Activated CD8-positive, alpha-beta memory T cell treated with anti-CD3 and anti-CD28 coated beads, Interleukin-2, amount 50 U/mL, for 1 hour (primary cell): ENCODE measurements at regions not wholly inside any gene's neighbourhood (a gene's known extent, or its start where the extent isn't known, plus 50 kb on each side); places are given as distances from the start of the nearest gene placed in this dataset.

Experiments used
- DNase-seq: peaks from one replicate; pipeline ENCODE4 v3.0.0-alpha.2; 2020; ENCODE audit errors: extremely low read depth

DNA sequence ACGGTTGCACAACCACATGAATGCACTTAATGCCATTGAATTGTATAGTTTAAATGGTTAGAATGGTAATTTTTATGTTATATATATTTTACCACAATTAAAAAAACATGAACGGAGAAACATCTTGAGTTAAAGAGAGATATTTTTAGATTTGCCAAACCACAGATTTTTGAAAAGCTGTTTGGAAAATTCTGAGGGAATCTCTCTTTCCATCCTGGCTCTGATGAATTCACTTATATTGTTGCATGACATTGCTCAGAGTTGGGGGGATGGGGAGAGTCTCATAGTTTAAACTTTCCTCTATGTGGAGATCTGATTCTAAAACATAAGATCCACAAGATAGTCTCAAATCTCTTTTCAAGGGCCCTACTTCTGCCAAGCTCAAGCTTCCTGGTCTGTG, 275.0 kb upstream of the NPVF start:
- DNase-seq: no peak

DNA sequence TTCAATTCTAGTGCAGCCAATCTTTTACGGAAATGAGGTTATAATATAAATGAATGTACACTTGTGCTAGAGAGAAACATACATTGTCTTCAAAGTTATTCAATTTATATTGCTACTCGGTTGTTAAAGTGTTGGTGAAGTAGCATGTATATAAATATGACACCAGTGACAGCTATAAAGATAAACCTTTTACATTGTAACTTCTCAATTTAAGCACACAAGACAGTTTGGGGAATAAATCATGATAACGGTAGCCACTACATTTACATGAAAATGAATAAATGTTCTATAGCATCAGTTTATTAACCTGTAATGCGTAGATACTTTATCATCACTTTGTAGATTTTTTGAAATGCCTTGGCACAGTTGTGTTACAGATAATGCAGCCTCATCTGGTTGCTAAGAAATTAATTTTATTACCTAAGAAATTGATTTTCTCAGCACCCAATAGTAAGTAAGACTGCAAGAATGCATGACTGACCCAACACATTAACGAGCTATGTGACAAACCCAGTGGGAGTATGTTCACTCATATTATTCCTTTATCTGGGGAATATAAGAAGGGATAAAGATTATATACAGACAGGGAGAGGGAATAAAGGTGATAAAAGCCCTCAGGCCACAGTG, 283.9 kb upstream of the NPVF start:
- DNase-seq: no peak

DNA sequence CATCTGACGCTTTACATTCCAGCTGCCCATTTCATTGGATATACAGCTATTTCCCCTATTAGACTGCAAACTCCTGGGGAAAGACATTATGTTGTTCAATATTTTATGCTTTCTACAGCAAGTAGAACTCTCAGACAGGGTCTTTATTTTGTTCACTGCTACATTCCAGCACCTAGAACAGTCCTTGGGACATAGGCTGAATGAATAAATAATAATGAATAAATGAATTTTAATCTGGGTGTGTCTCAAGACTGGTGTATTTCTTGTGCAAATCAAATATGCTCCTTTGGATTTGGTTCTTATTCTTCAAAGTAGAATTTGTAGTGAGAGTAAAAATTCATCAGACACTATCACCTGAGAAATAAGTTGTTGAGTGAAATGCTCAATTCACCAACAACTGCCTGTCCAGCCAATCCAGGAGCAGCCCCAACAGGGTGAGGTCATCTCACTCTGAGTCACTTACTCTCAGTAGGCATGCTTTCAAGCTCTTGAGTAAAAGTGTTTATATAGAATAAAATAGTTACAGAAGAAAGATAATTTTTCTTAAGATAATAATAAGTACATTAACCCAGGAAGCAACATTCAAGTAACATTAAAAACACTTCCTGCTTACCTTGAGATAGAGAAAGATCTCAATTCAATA, 287.5 kb upstream of the NPVF start:
- DNase-seq: no peak

DNA sequence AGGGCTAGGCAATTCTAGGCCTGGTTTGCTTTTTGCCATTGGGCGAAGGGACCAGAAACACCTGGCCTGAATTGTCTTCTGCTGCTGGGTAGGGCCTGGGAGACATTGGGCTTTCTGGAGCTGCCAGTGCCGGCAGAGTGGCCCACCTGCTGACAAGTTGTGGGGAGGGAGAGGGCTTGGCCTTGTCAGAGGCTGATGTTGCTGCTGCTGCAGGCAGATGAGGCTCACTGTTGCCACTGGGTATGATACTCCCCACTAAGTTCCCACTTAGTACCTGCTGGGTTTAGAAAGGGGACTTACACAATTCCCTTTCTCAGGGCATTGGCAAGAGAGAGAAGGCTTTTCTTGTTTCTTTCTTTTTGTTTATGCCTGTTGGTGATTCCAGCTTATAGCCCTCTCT, 289.6 kb upstream of the NPVF start:
- DNase-seq: no peak

DNA sequence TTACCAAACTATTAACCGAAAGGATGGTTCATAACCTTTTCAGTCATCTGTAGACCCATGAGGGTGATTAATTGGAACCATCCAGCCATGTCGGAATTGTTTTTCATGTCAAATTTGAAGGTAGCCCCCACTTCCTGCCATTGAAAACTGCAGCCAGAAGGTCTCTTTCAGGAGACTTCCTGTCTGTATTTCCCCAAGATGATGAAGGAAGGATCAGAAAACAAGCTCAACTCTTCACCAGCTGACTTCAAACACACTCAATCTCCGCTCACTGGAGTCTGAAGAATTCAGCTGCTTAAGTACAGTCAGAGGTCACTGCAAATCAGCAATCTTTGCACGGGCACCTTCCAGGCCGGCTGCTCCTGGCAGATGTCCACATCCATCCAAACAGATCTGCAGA, 291.7 kb upstream of the NPVF start:
- DNase-seq: no peak

DNA sequence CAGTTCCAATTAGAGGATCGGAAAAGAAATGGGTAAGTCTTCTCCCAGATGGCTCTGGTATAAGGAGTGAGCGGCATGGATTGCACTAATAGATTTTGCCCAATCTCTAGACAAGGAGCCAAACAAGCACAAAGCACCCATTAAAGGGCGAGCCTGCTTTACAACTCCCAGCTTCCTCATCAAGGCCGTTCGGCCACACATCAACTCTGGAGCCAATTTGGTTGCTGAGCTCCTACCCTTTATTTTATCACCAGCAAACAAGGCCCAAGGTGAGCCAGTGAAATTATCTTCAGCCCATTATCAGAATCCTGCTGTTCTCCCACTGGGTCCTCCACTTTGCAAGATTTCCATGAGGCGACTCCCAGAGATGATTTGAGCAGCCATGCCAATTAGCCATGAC, 292.2 kb upstream of the NPVF start:
- DNase-seq: no peak

DNA sequence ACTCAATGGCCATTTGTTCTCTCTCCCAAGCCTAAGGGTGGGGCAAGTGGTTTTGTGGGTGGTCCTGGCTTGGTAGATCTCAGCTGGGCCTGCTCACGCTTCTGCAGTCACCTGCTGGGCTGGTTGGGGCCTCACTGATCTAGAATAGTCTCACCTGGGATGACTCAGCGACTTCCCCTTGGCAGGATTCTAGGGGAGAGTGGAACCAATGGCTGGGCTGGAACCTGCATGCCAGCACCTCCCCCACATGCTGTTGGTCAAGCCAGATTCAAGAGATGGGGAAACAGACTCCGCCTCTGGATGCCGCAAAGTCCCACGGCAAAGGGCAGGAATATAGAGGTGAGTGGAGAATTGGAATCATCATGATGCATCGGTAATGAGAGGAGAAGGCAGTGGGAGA, 292.9 kb upstream of the NPVF start:
- no peak for DNase-seq

DNA sequence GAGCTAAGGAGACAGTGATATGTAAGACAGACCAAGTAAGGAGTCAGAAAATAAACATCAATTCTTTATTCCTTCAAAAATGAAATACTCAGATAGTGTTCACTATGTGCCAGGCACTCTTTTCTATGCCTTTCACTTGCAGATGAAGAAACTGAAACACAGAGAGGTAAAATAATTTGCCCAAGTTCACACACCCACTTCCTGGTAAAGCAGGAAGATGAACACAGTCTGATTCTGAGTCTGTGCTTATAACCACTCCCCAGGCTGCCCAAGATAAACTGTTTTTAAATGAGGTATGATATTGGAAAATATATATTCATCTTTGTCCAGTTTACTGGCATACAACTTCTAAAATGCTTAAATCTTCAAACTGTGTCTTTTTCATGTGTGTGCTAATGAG, 294.4 kb upstream of the NPVF start:
- DNase-seq: no peak

DNA sequence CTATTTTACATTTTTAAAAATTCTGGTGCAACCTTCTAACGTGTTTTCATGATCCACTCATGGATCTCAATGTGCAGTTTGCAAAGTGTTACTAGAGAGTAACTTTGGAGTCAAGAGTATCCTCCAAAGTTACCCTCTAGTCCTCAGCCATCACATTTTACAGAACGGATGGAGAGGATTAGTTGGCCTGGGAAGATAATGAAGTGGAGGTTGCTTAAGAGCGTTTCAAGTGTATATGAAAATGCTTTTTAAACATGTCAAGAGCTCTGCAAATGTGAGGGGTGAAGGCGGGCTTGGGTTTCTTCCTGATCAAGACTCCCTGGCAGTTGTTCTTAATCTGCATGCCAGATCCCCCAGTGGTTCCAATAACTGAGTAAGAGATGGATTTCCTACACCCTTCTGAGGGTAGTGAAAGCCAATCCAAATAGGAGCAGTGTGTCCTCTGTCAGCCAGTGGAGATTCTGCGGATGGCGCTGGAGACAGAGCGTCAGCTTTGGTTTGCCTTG, 299.4 kb upstream of the NPVF start:
- no peak for DNase-seq

DNA sequence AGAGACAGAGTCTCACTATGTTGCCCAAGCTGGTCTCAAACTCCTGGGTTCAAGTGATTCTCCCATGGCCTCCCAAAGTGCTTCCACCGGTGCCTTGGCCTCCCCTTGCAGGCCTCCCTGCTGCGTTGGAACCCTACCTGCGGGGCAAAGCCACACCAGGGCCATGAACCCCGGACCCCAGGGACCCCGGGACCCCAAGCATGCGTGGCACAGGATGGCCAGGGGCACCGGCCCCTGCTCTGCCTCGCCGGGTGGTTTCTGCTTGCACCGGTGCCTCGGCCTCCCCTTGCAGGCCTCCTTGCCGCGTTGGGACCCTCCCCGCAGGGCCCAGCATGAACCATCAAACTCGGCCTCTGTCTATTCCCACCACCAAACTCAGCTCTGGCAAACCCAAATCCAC, 301.0 kb upstream of the NPVF start:
- DNase-seq: no peak

DNA sequence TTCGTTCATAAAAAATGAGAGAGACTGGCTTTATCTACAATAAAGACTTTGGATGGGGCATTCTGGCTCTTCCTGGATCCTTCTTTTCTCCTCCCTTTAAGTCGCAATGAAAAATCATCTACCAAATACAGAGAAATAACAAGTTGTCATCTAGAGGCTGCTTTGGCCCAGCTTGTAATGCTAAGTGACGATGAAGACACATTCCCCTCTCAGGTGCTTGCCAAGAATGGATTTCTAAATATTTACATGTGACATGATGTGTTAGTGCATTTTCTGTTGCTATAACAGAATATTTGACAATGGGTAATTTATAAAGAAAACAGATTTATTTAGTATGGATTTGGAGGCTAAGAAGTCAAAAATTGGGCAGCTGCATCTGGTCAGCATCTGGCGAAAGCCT, 308.6 kb upstream of the NPVF start:
- DNase-seq: no peak

DNA sequence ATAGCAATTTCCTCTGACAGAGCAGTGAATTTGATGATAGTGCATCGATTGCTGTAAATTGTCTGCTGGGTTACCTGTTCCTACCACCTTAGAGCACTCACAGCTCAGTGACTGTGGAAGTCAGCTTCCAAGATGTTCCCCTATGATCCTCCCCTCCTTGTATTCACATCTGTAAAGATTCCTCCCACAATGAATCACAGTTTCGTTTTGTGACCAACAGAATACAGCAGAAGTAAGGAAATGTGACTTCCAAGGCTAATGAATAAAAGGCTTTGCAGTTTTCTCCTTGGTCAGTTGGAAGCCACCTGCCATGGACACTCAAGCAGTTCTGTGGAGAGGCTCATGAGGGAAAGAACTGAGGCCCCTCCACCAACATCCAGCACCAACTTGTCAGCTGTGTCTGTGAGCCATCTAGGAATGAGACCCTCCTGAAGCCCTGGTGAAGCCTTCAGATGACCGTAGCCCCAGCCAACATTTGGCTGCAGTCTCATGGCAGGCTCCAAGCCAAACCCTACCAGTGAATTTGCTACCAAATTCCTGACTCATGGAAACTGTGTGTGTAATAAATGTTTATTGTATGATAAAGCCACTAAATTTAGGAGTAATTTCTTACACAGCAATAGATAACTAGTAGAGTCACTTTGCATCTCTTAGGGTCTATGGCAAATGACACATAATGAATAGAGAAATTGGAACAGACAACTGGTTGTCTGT, 309.5 kb upstream of the NPVF start:
- no peak for DNase-seq

DNA sequence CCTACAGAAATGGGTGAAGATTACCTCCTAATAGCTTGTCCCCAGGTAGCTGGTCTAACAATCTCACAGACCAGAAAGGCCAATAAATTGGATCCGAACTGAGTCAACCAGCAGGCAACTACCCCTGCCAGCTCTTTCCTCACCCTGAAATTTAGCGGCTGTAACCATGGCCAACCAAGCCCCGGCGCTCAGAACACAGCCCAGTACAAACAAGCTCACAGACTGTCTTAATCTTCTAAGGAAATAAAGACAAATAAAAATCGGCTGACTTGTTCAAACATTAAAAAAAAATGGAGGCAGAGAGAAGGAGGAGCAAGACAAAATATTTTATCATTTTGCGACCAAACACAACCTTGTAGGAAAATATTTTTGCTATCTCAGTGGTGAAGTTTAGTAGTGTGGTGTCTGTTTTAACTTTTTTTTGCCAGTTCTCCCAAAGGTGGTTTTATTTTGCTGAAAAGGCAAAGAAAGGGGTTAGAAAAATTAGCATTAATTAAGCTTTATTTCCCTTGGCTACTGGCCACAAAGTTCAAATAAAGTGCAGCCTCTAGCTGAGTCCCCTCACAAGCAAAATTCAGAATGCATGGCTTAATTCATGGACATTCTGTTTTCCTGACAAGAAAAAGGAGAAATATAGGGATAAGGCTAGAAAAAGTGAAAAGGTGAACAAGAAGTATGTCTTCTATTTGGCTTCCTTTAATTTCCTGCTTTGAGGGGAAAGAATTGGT, 313.0 kb upstream of the NPVF start:
- no peak for DNase-seq

DNA sequence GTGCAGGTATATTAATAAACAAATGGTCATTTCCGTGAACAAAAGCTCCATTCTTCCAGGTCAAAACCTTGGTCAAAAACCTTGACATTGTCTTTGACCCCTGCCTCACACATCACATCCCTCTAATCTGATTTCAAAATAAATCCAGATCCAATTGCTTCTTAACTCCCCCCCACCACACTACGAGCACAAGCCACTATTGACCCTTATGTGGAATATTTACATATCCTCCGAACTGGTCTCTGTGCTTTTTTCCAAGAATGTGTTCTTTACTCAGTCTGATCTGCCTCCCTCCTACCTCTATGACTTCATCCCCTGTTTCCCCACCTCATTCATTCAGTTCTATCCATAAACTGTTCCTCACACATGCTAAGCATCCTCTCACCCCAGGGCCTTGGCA, 313.6 kb upstream of the NPVF start:
- no peak for DNase-seq

DNA sequence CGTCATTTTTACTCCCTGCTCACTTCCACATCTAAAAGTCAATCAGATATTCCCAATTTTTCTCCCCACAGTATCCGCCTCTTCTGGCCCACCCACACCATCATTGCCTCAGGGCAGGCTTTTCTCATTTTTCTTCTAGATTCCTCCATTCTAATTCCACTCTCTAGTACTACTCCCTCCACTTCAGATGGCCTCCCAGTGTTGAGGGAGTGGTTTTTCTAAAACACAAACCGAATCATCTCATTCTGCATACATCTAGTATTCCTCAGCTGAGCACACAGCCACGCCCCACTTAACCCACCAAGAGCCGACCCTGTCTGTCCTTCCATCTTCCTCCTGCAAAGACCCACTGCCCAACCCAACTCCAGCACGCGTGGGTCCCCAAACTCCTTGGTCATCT, 314.9 kb upstream of the NPVF start:
- DNase-seq: no peak

DNA sequence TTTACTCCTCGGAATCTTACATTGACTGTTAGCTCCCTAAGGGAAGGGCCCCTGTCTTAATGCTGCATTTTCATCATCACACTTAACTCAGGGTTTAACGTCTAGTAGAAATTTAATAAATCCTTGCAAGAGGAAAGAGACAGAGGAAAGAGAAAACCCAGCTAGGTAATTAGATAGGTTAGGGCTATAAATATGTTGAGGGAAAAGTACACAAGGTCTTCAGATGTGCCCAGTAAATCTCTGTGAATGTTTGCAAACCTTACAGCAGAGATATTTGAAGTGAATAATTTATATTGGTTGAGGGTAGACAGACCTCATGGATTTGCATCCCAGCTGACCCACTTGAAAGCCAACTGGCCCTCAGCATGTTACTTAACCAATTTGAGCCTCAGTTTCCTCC, 315.5 kb upstream of the NPVF start:
- DNase-seq: no peak

DNA sequence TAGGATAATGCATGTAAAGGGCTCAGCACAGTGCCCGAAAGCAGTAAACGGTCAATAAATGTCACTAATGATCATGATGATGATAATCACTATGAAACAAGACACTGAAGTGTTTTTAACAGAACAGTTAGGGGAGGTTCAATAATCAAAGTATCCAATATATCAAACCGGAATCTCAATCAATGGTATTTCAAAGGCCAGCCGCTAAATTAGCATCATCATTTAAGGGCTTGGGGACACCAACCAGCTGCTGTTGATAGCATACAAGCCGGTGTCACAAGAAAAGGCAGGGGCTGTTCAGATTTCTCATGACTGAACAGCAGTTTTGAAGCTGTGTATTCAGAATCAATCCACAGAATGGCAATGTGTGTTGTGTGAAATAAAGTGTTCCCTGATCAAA, 316.0 kb upstream of the NPVF start:
- DNase-seq: no peak

DNA sequence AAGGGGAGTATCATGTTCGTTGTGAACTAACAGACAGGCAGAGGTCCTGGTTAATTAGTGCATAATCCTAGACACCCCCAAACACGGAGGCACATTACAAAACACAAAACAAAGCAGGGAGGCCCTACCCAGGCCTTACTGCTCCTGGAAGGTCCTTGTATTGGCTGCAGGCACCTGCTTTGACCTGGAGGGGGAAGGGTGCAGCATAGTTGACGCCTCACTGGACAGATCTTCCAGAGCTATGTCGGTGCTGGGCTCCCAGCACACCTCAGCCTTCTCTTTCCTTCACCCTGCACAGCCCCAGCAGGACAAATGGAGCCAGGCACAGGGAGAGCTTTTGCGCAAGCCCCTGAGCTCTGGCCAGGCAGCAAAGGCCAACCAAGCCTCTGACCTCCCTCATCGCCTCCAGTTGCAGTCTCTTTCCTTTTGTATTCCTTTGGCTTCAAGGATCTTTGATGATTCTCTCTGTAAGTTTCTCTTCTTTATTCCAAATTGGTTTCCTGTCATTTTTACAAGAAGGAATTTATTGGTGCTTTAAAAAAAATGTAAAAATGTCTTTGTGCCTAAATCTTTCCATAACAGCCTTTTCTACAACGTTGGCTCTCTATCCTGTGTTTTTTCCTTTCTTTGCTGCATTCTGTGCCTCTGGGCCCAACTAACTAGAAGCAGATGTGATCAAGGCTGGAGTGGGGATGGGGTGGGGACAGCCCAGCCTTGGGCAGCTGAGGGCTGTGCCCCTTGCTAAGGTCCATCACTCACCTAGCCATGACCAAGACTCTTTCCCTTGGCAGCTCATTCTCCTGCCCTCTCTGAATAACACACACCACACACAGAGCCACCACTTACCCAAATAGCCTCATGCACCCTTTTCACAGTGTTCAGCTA, 317.1 kb upstream of the NPVF start:
- no peak for DNase-seq

DNA sequence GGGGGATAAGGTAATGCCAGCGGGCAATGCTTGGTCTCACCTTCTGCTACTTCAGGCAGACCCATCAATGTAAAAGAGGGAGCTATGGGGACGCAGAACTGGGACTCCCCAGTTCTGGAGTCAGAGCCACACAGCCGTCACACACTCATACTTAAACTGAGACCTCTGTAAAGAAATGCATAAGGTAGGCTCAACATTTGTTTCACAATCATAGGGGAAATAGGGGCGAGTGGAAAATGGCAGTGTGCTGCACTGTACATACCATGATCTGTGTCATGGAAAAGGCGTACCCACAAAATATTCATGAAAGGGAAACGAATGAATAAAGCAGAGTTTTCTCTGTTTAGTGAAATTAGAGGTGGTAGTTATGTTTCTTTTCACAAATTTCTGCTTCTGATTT, 318.0 kb upstream of the NPVF start:
- DNase-seq: no peak

DNA sequence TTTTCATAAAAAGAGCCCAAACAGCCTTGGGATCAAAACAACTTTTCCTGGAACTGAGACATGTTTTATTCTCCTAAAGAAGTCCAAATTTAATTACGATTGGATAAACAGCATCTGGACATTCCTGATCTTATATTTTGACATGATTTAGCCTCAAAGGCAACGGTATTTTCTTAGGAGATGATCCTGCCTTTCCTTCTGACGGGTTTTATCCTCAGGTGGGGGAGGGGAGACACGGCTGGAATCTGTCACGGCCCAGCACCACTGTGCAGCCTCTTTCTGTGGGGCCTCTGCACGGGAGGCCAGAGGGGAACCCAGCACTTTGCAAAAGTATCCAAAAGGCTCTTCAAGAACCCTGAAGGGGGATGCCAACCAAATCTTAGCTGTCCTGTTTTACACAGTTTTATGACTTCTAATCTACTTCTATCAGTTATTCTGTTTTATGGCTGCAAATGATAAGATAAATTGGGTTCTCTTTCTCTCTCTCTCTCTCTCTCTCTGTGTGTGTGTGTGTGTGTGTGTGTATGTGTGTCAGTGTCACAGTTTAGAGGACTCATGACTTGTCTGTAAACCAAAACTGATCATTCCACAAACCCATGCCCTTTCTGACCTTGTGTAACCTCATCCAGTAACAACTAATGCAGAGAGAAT, 321.1 kb upstream of the NPVF start:
- DNase-seq: no peak

DNA sequence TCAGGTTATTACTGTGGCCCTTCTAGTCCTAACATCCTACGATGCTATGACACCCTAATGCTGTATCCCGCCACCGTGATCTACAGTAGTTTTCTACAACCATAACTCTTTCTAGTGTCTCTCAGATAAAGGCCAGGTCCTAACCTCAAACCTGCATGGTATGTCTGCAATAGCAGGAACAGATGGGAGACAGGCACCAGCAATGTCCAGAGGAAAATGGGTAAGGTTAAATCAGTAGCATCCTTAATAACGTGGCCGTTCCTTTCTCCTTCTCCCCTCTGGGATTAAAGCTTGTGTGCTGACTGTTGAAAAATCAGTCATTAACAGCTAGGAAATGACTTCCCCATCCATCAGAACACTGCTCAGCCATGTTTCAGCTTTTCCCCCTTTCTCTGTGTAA, 321.9 kb upstream of the NPVF start:
- DNase-seq: no peak
